ENCODE measurements at regions not wholly inside any gene's neighbourhood (a gene's known extent, or its start where the extent isn't known, plus 50 kb on each side); places are given as distances from the start of the nearest gene placed in this dataset.

DNA sequence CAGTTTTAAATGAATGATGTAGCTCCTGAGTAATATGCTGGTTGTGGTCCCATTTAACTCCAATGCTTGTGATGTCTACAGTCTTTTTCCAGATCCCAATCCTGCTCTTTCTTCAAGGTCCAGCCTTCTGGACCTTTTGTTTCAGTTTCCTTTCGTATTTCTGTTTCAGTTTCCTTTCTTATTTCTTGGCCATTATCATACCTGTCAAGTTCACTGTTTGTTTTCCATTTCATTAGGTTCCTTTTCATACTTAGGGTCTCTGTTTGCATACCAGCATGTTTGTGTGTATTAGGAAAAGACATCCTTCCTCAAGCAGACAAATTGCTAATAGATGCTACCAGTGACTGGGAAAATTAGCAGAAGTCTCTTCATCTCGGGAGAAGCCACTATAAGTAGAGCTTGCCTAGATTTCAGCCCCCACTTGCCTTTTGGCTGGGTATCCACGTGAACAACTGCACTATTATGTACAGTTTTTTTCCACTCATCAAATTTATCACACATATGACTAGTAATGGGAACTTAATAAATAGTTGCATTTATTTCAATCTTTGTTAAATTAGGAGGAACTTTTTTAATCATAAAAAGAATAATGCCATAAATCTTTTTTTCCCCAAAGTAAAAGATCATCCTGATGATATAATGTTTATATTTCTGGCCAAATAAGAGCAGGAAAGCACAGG is 583.4 kb downstream of the BCKDHB start:
- TF ChIP-seq POLR2A (IDR thresholded peaks at IDR 0.05; ENCODE audit: low read depth, low read length): no peak
- no peak for TF ChIP-seq TAF1 (IDR thresholded peaks at IDR 0.05; ENCODE audit: borderline replicate concordance, low read depth, low read length)
